Fibroblast of lung (primary cell): ENCODE measurements at regions not wholly inside any gene's neighbourhood (a gene's known extent, or its start where the extent isn't known, plus 50 kb on each side); places are given as distances from the start of the nearest gene placed in this dataset.

ENCODE experiments used
- CTCF ChIP-seq, 2 donors: IDR thresholded peaks in 1 of 2; conservative IDR thresholded peaks in 1 of 2; 1 replicate in 1 of 2; 2 replicates in 1 of 2; pipeline ENCODE4 v1.5.1; 2011 to 2012; ENCODE audit warnings: low read length in 2 of 2, control low read depth in 1 of 2, inconsistent platforms in 1 of 2, low read depth in 1 of 2, mild to moderate bottlenecking in 1 of 2
- EZH2 ChIP-seq: IDR thresholded peaks from 2 replicates; pipeline ENCODE4 v1.5.1; 2012; ENCODE audit warnings: low read length, control low read depth, mild to moderate bottlenecking; ENCODE audit errors: missing control alignments

- TF ChIP-seq CTCF (conservative IDR thresholded peaks at IDR 0.05 in 1 of 2, IDR thresholded peaks at IDR 0.05 in 1 of 2; ENCODE audit: low read depth in 1 of 2, low read length in 2 of 2) (no peak), EZH2 (no peak)
Measured at GRCh38 chr10:28400681-28401080, 97.8 kb upstream of the MPP7 start.
